ENCODE measurements at regions not wholly inside any gene's neighbourhood (a gene's known extent, or its start where the extent isn't known, plus 50 kb on each side); places are given as distances from the start of the nearest gene placed in this dataset.
"Not testable (repeated sequence)": the region's sequence is repeated elsewhere in the genome, so short reads cannot be mapped to it uniquely, and the experiment has no call there.

DNA sequence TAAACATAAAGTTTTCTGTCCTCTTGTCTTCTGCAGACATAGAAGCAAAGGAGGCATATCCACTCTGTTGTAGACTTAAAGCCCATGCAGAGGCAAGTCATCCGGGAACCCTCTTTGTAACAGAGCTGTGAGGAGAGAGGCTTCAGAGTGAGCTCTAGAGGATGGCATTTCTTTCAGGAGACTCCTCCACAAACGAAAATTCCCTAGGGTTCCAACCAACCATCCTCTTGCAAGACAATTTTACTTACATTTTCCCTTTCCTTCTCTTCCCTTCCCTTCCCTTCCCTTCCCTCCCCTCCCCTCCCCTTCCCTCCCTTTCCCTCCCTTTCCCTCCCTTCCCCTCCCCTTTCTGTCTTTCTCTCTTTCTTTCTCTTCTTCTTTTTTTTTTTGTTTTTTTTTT, 446.3 kb upstream of the MAP2 start:
- Mint-ChIP-seq H3K27ac (no peak overlapping the region), H3K4me3 (no peak overlapping the region), H3K4me1 (no peaks in the 10 kb centered on the region), H3K36me3 (ENCODE audit: low read depth) (no peaks in the 10 kb centered on the region), H3K27me3 (no peaks in the 10 kb centered on the region)
- DNase-seq, result no peak
- H3K9me3 ChIP-seq (ENCODE audit: control insufficient read depth, low read length, poor library complexity, severe bottlenecking), result no peaks in the 10 kb centered on the region
- no peak for ATAC-seq

DNA sequence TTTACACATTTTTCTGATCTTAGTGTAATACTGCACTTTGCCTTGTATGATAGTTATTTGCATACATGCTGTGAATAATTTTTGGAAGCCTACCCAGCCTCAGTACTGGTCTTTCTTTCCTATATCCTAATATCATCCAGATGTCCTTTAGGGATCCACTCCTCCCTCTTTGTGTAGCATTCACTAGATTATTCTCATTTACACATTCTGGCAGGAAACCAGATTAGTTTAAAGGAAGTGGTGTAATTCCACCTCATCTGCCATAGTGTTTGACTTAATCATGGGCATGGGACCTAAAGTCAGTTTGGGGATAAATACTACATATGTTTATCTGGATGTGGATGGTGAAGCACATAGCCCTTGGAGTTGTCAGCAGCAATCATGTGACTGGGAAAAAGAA, 444.9 kb upstream of the MAP2 start:
- DNase-seq, result no peak
- Mint-ChIP-seq H3K4me3 (no peak overlapping the region), H3K4me1 (no peaks in the 10 kb centered on the region), H3K27me3 (no peaks in the 10 kb centered on the region), H3K27ac (no peak overlapping the region), H3K36me3 (ENCODE audit: low read depth) (no peaks in the 10 kb centered on the region)
- no peak for ATAC-seq
- H3K9me3 ChIP-seq (ENCODE audit: control insufficient read depth, low read length, poor library complexity, severe bottlenecking), result peaks cover 3% of the 10 kb centered on the region

DNA sequence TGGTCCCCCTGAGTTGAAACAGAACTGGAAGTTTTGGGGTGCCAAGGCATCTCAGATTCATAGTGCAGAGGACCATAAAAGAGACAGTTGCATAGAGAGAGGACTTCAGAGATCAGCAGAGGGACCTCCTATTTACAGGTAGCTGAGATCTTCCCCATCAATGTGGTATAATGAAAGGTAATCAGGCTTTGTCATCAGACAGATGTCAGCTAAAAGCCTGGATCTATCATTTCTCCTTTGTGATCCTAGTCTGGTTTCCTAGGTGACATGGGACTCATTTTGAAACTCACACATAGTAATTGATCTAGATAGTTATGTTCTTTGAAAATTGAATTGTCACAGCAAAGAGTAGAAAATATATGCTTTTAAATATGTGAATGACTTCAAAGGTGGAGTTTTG, 443.5 kb upstream of the MAP2 start:
- no peak overlapping the region for H3K4me3 Mint-ChIP-seq
- no peak overlapping the region for H3K27ac Mint-ChIP-seq
- ATAC-seq, result no peak
- peaks cover 3% of the 10 kb centered on the region for H3K9me3 ChIP-seq (ENCODE audit: control insufficient read depth, low read length, poor library complexity, severe bottlenecking)
- no peak for DNase-seq
- no peaks in the 10 kb centered on the region for H3K4me1 Mint-ChIP-seq
- H3K36me3 Mint-ChIP-seq (ENCODE audit: low read depth), result no peaks in the 10 kb centered on the region
- no peaks in the 10 kb centered on the region for H3K27me3 Mint-ChIP-seq

DNA sequence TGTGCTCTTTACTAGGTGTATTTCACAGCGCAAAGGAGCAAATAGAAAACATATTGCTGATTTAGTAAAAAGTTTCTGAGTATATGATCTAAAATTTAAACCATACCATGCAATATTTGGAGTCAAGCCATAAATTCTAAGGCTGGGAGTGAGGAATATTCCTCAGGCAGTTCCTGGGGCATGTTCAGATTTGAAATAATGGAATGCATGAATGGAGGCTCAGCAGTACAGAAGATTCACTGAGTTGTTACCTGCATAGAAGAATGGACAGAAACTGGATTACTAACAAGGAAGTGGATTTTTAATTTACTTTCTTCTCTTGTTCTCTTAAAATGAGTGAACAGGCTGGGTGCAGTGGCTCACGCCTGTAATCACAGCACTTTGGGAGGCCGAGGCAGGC, 441.0 kb upstream of the MAP2 start:
- Mint-ChIP-seq H3K27me3 (no peaks in the 10 kb centered on the region), H3K27ac (no peak overlapping the region), H3K4me3 (no peak overlapping the region), H3K36me3 (ENCODE audit: low read depth) (no peaks in the 10 kb centered on the region), H3K4me1 (no peaks in the 10 kb centered on the region)
- peaks cover 3% of the 10 kb centered on the region for H3K9me3 ChIP-seq (ENCODE audit: control insufficient read depth, low read length, poor library complexity, severe bottlenecking)
- no peak for ATAC-seq
- no peak for DNase-seq

DNA sequence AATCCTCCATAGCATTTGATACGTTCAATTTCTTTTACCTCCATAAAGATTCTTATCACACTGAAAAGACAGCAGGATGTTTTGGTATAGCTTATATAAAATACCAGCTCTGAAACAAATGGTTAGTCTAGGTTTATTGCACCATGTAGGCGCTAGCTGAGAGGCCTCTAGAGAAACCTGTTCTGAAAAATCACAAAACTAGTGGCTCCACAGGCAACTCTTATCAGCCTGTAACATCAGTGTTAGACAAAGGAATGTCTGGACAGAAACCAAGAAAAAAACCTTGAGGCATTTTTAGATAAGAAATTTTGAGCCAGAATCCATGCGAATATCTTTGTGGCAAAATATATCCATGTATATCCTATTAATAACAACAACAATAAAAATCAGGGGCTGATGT, 440.4 kb upstream of the MAP2 start:
- no peak overlapping the region for H3K4me3 Mint-ChIP-seq
- ATAC-seq (no peak), DNase-seq (no peak)
- peaks cover 3% of the 10 kb centered on the region for H3K9me3 ChIP-seq (ENCODE audit: control insufficient read depth, low read length, poor library complexity, severe bottlenecking)
- no peaks in the 10 kb centered on the region for H3K4me1 Mint-ChIP-seq
- H3K27ac Mint-ChIP-seq, result no peak overlapping the region
- H3K36me3 Mint-ChIP-seq (ENCODE audit: low read depth), result no peaks in the 10 kb centered on the region
- H3K27me3 Mint-ChIP-seq, result no peaks in the 10 kb centered on the region

DNA sequence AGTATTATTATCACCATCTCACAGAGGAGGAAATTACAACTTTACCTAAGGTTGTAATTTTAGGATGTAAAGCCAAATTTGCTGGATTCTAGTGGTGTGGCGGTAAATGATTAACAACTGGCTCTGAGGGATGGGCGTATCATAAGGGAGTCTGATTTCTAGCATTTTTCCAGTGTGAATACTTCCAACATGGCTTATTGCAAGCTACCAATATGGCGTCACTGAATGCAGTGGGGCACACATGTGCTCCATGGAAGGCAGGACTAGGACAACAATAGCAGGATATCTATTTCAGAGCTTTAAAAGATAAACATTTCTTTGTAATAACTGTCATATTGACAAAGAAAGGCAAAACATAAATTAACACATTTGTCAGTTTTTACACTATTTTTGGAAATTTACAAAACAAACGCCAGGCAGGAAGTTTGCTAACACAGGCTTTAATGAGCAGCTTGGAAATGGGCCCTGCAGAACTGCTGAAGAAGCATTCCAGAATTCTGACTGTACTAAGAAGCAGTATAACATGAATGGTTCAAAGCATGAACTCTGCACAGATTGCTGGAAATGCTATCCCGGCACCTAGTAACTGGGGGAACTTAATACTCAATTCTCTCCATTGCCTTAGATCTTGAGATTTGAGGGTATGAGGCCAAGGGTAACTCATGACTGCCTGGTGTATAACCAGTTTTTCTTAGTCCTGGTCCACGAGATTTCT, 439.3 kb upstream of the MAP2 start:
- Mint-ChIP-seq H3K27me3 (no peaks in the 10 kb centered on the region), H3K4me1 (no peaks in the 10 kb centered on the region), H3K4me3 (no peak overlapping the region), H3K27ac (no peak overlapping the region), H3K36me3 (ENCODE audit: low read depth) (no peaks in the 10 kb centered on the region)
- no peak for DNase-seq
- ATAC-seq, result no peak
- H3K9me3 ChIP-seq (ENCODE audit: control insufficient read depth, low read length, poor library complexity, severe bottlenecking), result peaks cover 3% of the 10 kb centered on the region

DNA sequence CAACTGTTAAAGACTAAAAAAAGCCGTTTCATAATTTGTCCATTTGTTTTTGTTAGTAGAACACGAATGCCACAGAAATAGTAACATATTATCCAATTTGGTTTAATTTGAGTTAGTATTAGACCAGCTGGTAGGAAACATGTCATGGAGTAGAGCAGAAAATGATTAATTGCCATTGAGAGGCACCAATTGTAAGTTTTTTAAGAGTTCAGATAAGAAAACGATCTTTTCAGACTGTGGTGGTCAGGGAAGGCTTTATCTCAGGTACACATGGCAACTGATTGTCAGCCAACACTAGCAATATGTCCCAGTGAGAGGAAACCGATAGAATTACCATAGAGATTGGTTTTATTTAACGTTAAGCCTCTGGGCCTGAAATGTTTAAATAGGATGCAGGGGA, 438.2 kb upstream of the MAP2 start:
- Mint-ChIP-seq H3K27me3 (no peaks in the 10 kb centered on the region), H3K4me1 (no peaks in the 10 kb centered on the region), H3K4me3 (no peak overlapping the region), H3K36me3 (ENCODE audit: low read depth) (no peaks in the 10 kb centered on the region), H3K27ac (no peak overlapping the region)
- ATAC-seq (no peak), DNase-seq (no peak)
- H3K9me3 ChIP-seq (ENCODE audit: control insufficient read depth, low read length, poor library complexity, severe bottlenecking), result peaks cover 3% of the 10 kb centered on the region

DNA sequence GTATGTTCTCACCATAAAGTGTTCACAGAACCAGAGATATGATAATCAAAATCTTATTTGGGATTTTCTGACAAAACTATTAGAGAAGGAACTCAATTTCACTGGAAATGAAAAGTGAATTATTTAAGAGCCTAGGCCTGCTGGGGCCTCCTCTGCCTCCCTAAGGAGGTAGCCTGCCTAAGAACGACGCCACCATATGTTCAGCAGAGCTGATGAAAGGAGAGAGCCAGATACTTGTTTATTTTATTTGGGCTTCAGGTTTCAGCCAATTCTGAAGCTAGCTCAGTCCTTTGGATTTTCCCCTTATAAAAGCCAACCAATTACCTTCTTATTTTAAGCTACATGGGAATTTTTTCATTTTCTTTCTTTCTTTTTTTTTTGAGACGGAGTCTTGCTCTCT, 433.1 kb upstream of the MAP2 start:
- DNase-seq, result no peak
- no peak for ATAC-seq
- no peaks in the 10 kb centered on the region for H3K36me3 Mint-ChIP-seq (ENCODE audit: low read depth)
- no peak overlapping the region for H3K4me3 Mint-ChIP-seq
- no peaks in the 10 kb centered on the region for H3K9me3 ChIP-seq (ENCODE audit: control insufficient read depth, low read length, poor library complexity, severe bottlenecking)
- H3K27me3 Mint-ChIP-seq, result no peaks in the 10 kb centered on the region
- H3K4me1 Mint-ChIP-seq, result no peaks in the 10 kb centered on the region
- H3K27ac Mint-ChIP-seq, result no peak overlapping the region

DNA sequence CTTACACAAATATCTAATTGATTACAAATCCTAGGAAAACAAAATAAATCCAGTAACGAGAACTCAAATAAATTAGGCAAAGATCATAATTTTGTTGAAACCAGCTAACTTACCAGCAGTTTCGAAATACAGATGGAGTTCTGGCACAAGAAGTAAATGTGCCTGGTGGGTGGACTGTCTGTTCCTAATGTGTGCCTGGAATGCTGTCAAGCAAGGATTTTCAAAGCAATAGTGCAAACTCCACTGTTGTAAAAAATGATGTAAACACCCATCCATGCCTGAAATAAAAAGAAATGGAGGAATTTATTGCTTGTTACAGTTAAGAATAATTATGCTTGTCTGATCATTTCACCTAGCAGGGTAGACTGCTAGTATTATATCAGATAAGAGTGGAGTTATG, 423.9 kb upstream of the MAP2 start:
- no peak for ATAC-seq
- DNase-seq, result no peak
- H3K9me3 ChIP-seq (ENCODE audit: control insufficient read depth, low read length, poor library complexity, severe bottlenecking), result no peaks in the 10 kb centered on the region
- no peak overlapping the region for H3K4me3 Mint-ChIP-seq
- no peaks in the 10 kb centered on the region for H3K27me3 Mint-ChIP-seq
- H3K36me3 Mint-ChIP-seq (ENCODE audit: low read depth), result no peaks in the 10 kb centered on the region
- H3K27ac Mint-ChIP-seq, result no peak overlapping the region
- H3K4me1 Mint-ChIP-seq, result no peaks in the 10 kb centered on the region

DNA sequence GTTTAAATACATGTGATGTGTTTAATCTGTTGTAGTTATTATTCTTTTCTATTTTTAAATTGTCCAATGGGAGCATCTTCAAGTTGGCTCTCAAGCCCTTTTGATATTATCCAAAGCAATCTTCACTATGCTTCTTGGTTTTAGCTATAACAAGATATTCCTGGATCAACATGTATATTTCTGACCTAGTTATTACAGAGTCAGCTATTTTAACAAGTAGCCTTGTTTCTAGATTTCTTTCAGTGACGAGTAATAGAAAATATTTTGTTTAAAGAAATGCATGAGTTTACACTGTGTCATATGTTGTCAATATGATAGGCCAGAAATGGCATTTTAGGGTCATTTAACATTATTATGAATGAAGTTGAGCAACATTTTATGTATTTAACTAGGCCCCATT, 421.8 kb upstream of the MAP2 start:
- no peaks in the 10 kb centered on the region for H3K9me3 ChIP-seq (ENCODE audit: control insufficient read depth, low read length, poor library complexity, severe bottlenecking)
- Mint-ChIP-seq H3K27ac (no peak overlapping the region), H3K27me3 (no peaks in the 10 kb centered on the region), H3K36me3 (ENCODE audit: low read depth) (no peaks in the 10 kb centered on the region), H3K4me3 (no peak overlapping the region), H3K4me1 (no peaks in the 10 kb centered on the region)
- DNase-seq (no peak), ATAC-seq (no peak)

DNA sequence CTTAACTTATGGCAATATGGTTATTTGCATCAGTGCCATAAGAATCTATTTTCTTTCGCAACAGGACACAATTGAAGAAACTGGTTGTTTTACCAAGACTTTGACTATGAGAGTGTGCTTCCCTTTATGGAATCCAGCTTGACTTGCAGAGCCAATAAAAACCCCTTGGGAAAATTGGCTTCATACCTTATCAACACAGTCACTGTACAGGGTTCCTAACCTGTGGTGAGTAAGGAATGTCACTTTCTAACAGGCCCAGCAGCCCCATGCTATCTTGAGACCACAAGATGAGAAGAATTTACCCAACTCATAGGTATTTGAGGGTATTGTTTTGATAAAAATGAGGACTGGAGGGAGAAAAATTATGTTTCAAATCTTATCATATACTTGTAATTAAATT, 418.5 kb upstream of the MAP2 start:
- Mint-ChIP-seq H3K4me3 (no peak overlapping the region), H3K27ac (no peak overlapping the region), H3K27me3 (no peaks in the 10 kb centered on the region), H3K36me3 (ENCODE audit: low read depth) (no peaks in the 10 kb centered on the region), H3K4me1 (no peaks in the 10 kb centered on the region)
- H3K9me3 ChIP-seq (ENCODE audit: control insufficient read depth, low read length, poor library complexity, severe bottlenecking), result no peaks in the 10 kb centered on the region
- ATAC-seq (no peak), DNase-seq (no peak)

DNA sequence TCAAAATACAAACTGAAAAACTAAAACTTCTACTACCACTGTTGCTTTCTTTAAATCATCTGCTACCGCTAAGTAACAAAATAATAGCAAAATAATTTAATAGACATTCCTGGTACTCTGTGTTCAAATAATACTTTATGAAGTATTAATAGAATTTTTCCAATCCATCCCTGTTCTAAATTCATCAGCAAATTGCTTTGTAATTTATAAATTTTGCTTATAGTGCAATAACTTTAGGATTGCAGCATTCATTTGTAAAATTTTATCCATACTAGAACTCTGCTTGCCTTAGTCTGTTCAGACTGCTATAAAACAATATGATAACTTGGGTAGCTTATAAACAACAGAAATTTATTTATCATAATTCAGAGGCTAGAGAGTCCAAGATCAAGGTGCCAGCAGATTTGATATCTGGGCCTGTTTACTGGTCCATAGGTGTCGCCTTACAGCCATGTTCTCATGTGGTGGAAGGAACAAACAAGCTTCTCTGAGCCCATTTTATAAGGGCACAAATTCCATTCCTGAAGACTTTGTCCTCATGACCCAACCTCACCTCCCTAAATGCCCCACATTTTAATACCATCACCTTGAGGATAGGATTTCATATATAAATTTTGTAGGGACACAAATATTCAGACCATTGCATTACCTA, 415.1 kb upstream of the MAP2 start:
- DNase-seq (no peak), ATAC-seq (no peak)
- Mint-ChIP-seq H3K27me3 (no peaks in the 10 kb centered on the region), H3K4me3 (no peak overlapping the region), H3K4me1 (no peaks in the 10 kb centered on the region), H3K27ac (no peak overlapping the region), H3K36me3 (ENCODE audit: low read depth) (no peaks in the 10 kb centered on the region)
- no peaks in the 10 kb centered on the region for H3K9me3 ChIP-seq (ENCODE audit: control insufficient read depth, low read length, poor library complexity, severe bottlenecking)

DNA sequence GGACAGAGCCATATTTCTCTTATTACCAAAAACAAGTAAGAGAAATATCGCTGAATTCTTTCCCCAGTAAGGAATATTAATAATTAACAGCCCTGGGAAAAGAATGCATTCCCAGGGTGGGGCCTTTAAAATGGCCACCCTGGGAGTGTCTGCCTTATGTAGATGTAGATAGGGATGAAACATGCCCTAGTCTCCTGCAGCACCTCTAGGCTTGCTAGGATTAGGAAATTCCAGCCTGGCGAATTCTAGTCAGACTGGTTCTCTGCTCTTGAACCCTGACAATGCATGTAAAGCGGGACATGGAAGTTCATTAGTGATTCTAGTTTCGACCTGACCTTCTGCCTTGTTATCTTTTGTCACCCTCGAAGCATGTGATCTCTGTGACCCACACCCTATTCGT, 405.2 kb upstream of the MAP2 start:
- not testable (repeated sequence) for H3K4me1 Mint-ChIP-seq; H3K9me3 ChIP-seq (ENCODE audit: control insufficient read depth, low read length, poor library complexity, severe bottlenecking); H3K27me3 Mint-ChIP-seq; H3K36me3 Mint-ChIP-seq (ENCODE audit: low read depth); H3K27ac Mint-ChIP-seq; ATAC-seq; DNase-seq; H3K4me3 Mint-ChIP-seq

DNA sequence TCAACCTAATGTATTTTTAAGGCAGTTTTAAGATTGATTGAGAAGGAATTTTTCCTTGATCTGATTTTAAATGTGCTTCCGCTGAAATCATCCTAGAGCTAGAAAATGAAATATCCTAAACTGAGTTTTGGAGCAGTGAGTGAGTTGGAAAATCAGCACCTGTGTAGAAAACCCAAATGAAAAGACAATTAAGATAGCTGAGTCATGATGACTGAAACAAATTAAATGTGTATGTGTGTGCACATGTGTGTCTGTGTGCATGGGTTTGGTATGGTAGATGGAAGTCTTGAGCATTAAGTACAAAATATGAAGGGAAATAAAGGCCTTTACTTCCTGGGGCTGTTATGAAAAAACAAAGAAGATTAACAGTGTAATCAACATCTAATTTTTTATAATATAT, 394.6 kb upstream of the MAP2 start:
- Mint-ChIP-seq H3K27me3 (no peaks in the 10 kb centered on the region), H3K4me3 (no peak overlapping the region), H3K27ac (no peak overlapping the region), H3K4me1 (no peaks in the 10 kb centered on the region), H3K36me3 (ENCODE audit: low read depth) (no peaks in the 10 kb centered on the region)
- H3K9me3 ChIP-seq (ENCODE audit: control insufficient read depth, low read length, poor library complexity, severe bottlenecking), result no peaks in the 10 kb centered on the region
- ATAC-seq (no peak), DNase-seq (no peak)
